Fibroblast of skin of left quadriceps (primary cell): ENCODE measurements at regions not wholly inside any gene's neighbourhood (a gene's known extent, or its start where the extent isn't known, plus 50 kb on each side); places are given as distances from the start of the nearest gene placed in this dataset.
"Not testable (repeated sequence)": the region's sequence is repeated elsewhere in the genome, so short reads cannot be mapped to it uniquely, and the experiment has no call there.

ENCODE experiments used
- DNase-seq, 2 experiments: peaks; one replicate each; pipeline ENCODE4 v3.0.0-alpha.2; 2013; ENCODE audit warnings: low read depth in 2 of 2

DNA sequence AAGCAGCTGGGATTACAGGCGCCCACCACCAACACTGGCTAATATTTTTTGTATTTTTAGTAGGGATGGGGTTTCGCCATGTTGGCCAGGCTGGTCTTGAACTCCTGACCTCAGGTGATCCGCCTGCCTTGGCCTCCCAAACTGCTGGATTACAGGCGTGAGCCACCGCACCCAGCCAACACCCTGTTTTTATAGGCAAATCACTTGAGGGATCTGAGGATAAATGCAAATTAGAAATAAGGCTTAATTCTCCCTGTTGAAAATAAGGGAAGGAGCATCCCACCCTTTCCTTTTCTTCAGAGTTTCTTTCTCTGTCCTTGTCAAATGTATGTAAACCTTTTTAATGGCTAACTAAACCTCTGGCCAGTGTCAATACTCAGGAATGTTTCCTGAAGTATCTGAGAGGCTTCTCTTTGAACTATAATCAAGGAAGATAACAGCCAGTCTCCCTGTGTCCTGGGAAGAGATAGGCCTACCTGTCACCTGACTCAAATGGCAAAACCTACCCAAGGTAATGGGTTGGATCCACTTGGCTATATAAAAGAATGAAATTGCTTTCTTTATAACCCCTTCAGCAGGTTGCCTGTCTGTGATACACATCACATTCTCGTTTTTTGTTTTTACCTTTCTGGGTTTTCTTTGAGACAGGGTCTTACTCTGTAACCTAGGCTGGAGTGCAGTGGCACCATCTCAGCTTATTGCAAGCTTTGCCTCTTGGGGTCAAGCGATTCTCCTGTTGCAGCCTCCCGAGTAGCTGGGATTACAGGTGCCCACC, 64.5 kb upstream of the TNFAIP3 start:
- DNase-seq = no peak

DNA sequence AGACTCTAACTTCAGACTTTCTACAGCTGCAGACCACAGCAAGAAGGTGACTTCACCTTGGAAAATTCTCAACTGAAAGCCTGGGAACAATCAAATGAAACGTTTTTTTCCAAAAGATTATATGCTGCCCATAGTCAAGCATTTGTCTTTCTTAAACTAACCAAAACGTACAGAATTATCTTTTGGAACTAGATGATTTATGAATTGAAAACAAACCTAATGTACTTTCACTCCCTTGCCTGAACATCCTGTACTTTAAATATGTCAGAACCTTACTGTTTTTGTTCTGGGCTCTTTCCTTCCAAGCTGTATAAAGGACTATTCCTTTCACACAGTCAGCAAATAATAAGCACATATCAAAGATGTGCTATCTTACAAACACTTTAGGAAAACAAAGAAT, 62.4 kb upstream of the TNFAIP3 start:
- DNase-seq = no peak

DNA sequence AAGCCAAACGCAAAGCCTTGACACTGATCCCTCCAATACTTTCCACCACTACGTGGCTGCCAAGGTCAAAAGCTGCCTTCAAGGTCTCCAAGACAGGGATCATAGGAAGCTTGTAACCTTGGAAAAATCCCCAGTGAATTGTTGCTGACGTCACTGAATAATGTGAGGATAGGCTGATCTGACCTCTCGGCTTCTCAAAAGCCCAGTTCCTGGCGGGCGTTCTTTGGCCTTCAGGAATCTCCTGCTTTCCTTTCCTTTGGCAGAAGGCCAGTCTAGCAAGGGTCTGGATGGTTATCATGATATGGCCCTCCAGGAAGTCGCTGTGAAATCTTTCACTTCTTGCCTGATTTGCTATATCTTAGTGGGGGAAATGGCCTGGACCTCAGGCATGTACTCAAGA, 61.4 kb upstream of the TNFAIP3 start:
- no peak for DNase-seq

DNA sequence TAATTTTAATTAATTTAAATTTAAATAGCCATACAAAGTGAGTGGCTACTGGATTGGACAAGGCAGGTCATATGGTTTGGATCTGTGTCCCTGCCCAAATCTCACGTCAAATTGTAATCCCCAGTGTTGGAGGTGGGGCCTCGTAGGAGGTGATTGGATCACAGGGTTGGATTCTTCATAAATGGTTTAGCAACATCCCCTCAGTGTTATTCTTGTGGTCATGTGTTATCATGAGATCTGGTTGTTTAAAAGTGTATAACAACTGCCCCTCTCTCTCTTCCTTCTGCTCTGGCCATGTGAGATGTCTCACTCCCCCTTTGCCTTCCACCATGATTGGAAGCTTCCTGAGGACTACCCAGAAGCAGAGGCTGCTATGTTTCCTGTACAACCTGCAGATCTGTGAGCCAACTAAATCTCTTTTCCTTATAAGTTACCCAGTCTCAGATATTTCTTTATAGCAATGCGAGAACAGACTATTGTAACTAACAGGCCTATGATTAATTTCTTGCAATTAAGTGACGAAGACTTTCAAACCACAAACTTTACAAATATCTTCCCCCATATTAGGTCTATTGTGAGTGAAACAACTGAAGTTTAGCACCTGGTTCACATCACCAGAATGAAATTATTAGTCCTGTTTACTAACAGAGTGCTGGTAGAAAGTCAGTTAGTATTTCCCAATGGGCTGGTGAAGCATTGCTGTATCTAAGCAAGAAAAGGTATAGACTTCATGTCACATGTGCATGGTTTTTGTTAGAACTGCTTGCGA, 60.0 kb upstream of the TNFAIP3 start:
- DNase-seq = no peak

DNA sequence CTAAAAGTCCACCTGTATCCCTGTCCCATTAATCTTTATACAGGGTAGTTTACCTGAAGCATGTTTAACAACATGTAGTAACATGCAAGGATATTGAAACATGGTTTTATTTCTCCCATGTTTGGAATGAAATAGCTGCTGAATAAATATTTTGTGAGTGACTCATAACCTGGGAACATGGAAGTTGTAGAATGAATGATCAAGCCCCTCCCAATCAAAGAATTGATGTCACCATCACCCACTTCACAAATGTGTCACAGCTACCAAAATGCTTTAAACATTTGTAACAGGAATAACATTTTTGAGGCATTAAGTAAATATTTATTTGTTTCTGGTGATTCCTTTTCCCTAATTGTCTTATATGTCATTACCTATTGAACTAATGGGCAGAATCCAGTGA, 58.9 kb upstream of the TNFAIP3 start:
- no peak for DNase-seq

DNA sequence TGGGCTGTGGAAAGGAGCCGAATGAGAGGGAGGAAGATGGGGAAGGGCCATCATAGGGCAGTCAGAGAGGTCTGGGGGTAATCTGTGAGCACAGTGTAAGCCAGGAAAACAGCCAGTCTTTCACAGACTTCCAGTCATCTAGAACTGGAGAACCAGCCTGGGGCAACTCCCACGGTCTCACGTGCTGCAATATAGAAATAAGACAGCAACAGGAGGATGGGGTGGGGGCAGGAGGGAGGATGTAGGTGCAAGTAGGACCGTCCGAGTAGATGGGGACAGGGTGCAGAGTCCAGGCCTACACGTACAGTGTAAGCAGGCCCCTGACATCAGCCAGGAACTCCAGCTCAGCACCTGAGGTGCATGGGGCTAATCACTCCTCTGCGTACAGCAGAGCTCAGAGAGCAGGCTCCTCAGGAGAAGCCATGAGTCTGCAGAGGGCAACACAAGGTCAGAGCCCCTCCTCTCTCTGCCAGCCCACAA, 58.2 kb upstream of the TNFAIP3 start:
- no peak for DNase-seq

DNA sequence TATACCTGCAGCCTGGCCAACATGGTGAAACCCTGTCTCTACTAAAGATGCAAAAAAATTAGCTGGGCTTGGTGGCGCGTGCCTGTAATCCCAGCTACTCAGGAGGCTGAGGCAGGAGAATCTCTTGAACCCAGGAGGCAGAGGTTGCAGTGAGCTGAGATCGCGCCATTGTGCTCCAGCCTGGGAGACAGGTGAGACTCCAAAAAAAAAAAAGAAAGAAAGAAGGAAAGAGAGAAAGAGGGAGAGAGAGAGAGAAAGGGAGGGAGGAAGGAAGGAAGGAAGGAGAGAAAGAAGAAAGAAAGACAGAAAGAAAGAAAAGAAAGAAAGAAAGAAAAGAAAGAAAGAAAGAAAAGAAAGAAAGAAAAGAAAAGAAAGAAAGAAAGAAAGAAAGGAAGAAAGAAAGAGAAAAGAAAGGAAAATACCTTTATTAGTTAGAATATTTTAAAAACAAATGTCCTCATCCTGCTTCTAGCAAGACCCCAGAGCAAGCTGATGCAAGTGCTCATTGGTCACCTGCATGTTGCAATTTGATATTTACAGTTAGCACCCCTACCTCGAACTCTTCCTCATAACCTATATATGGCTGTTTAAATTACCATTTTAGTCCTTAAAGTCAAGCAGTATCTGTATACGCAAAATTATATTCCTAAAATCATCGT, 57.0 kb upstream of the TNFAIP3 start:
- DNase-seq = not testable (repeated sequence)

DNA sequence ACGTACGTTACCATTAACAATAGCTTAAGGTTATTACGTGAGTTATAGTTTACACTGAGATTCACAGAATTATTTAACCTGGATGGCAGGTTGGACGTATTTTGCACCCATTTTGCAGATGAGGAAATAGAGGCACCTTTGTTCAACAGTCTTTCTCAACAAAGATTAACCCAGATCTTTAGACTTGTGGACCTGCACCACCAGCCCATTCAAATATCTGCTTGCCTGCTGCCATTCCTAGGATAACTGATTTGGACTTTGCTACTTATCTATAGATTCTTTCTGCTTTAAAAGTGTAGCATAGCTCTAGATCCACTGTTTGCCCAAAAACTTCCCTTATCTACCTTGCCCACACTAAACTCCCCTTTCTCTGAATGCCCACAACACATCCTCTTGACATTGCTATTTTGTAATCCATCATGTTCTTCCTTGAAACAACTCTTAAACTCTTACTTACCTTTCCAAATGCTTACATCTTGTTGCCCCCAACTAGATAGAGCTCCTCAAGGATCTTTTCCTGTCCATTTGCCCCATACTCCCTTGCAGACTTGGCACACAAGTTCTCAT, 56.4 kb upstream of the TNFAIP3 start:
- no peak for DNase-seq

DNA sequence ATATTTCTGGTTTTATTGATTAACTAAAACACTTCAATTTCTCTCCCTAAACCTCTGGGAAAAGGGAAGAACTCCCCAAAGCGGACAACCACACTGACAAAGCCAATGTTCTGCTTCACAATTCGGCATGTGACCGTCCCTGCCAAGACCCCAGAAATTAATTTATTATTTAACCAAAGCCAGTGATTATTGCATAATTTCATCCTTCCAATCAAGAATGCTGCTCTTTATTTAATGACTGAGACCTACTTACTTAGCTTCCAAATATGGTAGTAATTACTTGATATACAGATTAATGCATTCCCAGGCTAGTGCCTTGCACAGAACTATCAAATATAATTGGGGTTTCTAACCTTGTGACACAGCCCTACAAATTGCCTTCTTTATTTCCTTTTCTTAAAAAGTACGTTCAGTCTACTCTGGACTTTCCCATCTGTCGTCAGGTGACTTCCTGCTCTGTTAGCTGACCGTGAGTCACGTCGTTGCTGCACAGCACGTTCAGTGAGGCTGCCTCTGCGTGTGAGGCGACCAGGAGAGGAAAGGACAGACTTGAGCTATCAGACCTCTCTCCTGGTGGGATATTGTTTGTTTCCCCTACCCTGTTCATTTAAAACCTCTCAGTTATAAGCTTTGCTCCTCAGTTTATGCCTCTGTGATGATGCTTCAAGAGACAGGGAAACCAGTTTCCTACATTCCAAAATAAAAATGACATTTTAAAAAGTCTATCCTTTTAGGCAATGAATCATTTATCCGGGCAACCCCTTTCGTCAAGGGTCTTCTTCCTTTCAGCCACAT, 55.7 kb upstream of the TNFAIP3 start:
- DNase-seq = no peak

DNA sequence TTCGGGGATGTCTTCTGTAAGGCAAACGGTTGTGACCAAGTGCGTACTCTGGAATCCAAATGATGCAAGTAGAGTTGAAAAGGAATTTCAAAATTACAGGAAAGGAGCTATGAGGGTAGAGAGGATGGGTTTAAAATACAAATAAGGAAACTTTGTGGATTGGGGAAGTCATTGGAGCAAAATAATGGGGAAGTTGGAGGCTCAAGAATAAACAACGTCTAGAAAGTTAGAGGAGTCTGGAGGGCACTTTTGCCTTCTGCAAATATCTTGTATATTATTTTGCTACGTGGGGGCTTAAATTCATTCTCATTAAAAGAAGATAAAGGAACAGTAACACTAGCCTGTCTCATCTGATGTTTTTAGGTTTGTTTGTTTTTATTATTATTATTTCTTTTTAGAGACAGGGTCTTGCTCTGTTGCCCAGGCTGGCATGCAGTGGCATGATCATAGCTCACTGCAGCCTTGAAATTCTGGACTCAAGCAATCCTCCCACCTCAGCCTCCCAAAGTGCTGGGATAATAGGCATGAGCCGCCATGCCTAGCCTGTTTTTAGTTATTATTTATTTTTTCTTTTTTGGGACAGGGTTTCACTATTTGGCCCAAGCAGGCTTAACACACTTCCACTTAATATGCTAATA, 55.0 kb upstream of the TNFAIP3 start:
- DNase-seq = no peak

DNA sequence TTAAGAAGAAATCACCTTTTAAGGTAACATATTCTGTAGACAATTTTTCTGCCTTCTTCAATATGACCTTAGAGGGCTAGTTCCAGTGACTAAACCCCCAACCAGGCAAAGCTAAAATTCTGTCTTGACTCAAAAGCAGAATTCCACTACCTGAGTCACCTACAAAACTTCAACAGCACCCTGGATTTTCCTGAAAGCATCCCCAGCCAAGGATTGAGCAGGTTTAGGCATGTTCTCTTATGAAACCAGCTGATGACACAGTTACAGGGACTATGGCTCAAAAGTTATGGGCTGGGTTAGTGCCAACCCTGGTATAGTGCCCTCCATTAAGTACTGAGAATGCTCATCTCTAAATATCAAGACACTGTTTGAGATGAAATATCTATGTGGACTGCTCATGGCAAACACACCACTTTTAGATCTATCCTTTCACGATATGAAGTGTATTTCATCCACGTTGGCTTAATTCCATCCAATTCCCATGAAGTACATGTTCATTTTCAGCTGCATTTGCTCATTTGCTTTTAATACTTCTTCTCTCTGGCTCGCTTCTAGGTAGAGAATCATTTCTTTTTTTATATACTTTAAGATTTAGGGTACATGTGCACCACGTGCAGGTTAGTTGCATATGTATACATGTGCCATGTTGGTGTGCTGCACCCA, 53.6 kb upstream of the TNFAIP3 start:
- no peak for DNase-seq

DNA sequence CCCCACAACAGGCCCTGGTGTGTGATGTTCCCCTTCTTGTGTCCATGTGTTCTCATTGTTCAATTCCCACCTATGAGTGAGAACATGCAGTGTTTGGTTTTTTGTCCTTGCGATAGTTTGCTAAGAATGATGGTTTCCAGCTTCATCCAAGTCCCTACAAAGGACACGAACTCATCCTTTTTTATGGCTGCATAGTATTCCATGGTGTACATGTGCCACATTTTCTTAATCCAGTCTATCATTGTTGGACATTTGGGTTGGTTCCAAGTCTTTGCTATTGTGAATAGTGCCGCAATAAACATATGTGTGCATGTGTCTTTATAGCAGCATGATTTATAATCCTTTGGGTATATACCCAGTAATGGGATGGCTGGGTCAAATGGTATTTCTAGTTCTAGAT, 53.0 kb upstream of the TNFAIP3 start:
- DNase-seq = not testable (repeated sequence)

DNA sequence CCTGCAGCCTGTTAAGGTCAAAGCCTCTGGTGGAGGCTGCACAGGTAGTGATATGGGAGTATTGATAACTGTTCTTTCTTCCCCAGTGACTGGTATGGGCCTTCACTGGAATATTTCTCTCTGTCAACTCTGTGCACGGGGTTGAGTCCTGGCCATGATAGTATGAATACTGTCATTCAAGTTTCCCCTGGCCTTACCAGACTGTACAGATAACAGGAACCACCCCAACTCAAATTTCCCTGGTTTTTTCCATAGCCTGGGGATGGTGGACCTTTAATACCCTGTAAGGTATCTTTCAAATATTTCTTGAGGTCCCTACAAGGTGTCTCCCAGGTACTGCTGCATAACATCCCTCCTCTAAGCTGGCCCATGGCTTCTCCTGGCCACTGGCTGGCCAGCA, 51.4 kb upstream of the TNFAIP3 start:
- DNase-seq = no peak

DNA sequence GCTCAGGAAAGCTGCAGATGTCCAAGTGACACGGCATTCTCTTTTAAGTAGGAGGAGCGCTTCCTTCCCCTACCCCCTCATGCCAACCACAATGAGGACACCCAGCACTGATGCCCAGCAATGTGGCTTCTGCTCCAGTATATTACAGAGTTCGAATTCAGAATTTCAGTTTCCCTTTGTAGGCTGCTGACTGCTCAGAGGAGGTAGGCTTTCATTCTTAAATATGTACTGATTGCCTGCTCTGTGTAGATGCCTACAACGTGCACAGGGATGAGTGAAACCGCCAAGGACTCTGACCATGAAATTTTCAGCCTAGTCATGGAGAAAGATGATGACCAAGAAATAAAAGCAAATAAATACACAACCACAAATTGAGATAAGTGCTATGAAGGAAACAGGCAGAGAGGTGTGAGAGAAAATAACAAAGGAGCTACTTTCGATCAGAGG, 50.9 kb upstream of the TNFAIP3 start:
- DNase-seq = no peak

DNA sequence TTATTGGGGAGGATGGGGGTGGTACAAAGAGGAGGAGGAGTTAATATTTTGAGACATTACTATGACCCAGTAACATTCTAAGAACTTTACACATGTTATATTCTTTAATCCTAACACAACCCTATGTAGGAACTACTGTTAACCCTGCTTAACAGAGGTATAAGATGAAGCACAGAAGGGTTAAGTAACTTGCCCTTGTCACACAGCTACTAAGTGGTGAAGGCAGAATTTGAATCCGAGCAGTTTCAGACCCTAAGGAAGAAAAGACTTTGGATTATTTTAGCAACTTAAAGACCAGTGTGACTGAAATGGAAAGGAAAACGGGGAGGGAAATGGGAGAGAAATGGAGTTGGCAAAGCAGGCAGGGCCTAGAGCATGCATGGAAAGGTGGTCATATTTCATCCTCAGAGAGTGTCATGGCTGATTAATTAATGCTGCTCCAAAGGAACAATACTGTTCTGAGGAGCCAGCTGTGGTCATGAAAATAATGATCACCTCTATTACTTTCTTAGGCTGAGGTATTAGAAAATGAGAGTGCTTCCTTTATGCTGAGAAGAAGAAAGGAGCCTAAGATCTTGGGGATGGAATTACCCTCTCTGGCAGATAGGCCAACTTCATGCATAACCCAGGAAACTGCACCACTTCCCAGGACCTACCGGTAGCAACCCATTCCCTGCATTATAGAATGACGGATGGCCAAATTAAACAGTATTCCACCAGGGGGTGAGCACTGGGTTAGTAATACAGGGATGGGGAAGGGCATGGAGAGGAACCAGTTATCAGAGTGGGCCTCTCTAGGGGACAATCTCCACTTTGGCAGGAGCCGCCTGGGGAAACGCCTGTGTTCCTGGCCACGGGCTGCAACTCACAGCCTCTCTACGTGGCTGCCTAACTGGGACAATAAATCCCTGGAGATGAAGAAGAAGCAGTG, 50.1 kb upstream of the TNFAIP3 start:
- DNase-seq = no peak
